Mesodermal cell (in vitro differentiated cells): ENCODE measurements at regions not wholly inside any gene's neighbourhood (a gene's known extent, or its start where the extent isn't known, plus 50 kb on each side); places are given as distances from the start of the nearest gene placed in this dataset.

Experiments used
- H3K27ac ChIP-seq: 2 replicates; pipeline ENCODE4 v1.7.0; 2013; ENCODE audit warnings: mild to moderate bottlenecking, low read depth, low read length, moderate library complexity; ENCODE audit not compliant: severe bottlenecking
- H3K36me3 ChIP-seq: 2 replicates; pipeline ENCODE4 v1.7.1; 2013; ENCODE audit warnings: mild to moderate bottlenecking, low read length, moderate library complexity; ENCODE audit not compliant: control insufficient read depth, insufficient read depth
- H3K4me1 ChIP-seq: one replicate; pipeline ENCODE4 v1.7.1; 2013; ENCODE audit warnings: mild to moderate bottlenecking, low read length; ENCODE audit not compliant: insufficient read depth, control insufficient read depth, poor library complexity, severe bottlenecking
- H3K4me3 ChIP-seq: 2 replicates; pipeline ENCODE4 v1.7.0; 2013; ENCODE audit warnings: low read length, control low read depth, mild to moderate bottlenecking; ENCODE audit not compliant: insufficient read depth, poor library complexity, severe bottlenecking; ENCODE audit errors: extremely low read depth
- H3K9me3 ChIP-seq: 2 replicates; pipeline ENCODE4 v1.7.1; 2013; ENCODE audit warnings: mild to moderate bottlenecking, low read length, moderate library complexity; ENCODE audit not compliant: control insufficient read depth
- WGBS, 2 experiments: methylation state at CpG; one replicate each; pipeline ENCODE4 v1.1.5; 2013; ENCODE audit warnings: missing lambda C conversion rate in 2 of 2; ENCODE audit not compliant: insufficient coverage in 2 of 2; 5-methylcytosine and 5-hydroxymethylcytosine counted together

- no CpG with 5 or more reads among the region's 1 CpG for WGBS, 2 experiments
- H3K4me3 ChIP-seq = no peak overlapping the region
- no peaks in the 10 kb centered on the region for H3K9me3 ChIP-seq
- H3K4me1 ChIP-seq = no peaks in the 10 kb centered on the region
- no peak overlapping the region for H3K27ac ChIP-seq
- no peaks in the 10 kb centered on the region for H3K36me3 ChIP-seq
Measured at GRCh38 chr3:66165660-66166059, 55.1 kb upstream of the SLC25A26 start.

GRCh38 chr3:66164155-66164554 lies 56.6 kb upstream of the SLC25A26 start:
- no peaks in the 10 kb centered on the region for H3K9me3 ChIP-seq
- H3K27ac ChIP-seq = no peak overlapping the region
- H3K4me1 ChIP-seq = no peaks in the 10 kb centered on the region
- H3K36me3 ChIP-seq = no peaks in the 10 kb centered on the region
- no peak overlapping the region for H3K4me3 ChIP-seq

- H3K27ac ChIP-seq = no peak overlapping the region
- H3K9me3 ChIP-seq = no peaks in the 10 kb centered on the region
- no peak overlapping the region for H3K4me3 ChIP-seq
Measured at GRCh38 chr3:66163222-66163621, 57.6 kb upstream of the SLC25A26 start.

GRCh38 chr3:66162766-66163165 lies 58.0 kb upstream of the SLC25A26 start:
- Histone ChIP-seq H3K9me3 (no peaks in the 10 kb centered on the region), H3K4me1 (no peaks in the 10 kb centered on the region), H3K27ac (no peak overlapping the region), H3K4me3 (no peak overlapping the region), H3K36me3 (no peaks in the 10 kb centered on the region)
- 81 to 100% methylated on average over 1 to 2 of the region's 3 CpGs for WGBS, 2 experiments

More at GRCh38 chr3:66163222-66163621, 57.6 kb upstream of the SLC25A26 start:
- WGBS, 2 experiments = 83 to 94% methylated on average over 2 to 3 of the region's 5 CpGs
- Histone ChIP-seq H3K4me1 (no peaks in the 10 kb centered on the region), H3K36me3 (no peaks in the 10 kb centered on the region)

GRCh38 chr3:66158933-66159683 lies 61.7 kb upstream of the SLC25A26 start:
- WGBS, 2 experiments = 94 to 96% methylated on average over 4 of the region's 5 CpGs
- H3K27ac ChIP-seq = no peak overlapping the region
- H3K4me3 ChIP-seq = no peak overlapping the region
- H3K36me3 ChIP-seq = no peaks in the 10 kb centered on the region
- no peaks in the 10 kb centered on the region for H3K9me3 ChIP-seq
- H3K4me1 ChIP-seq = peaks cover 5% of the 10 kb centered on the region

- 94 to 98% methylated on average over 3 to 6 of the region's 9 CpGs for WGBS, 2 experiments
- Histone ChIP-seq H3K36me3 (no peaks in the 10 kb centered on the region), H3K27ac (no peak overlapping the region), H3K4me1 (peaks cover 12% of the 10 kb centered on the region), H3K4me3 (no peak overlapping the region), H3K9me3 (no peaks in the 10 kb centered on the region)
Measured at GRCh38 chr3:66154444-66154861, 66.3 kb upstream of the SLC25A26 start.

- no peaks in the 10 kb centered on the region for H3K36me3 ChIP-seq
- 82 to 83% methylated on average over 21 to 24 of the region's 25 CpGs for WGBS, 2 experiments
- H3K4me3 ChIP-seq = no peak overlapping the region
- H3K27ac ChIP-seq = no peak overlapping the region
- H3K4me1 ChIP-seq = peaks cover 12% of the 10 kb centered on the region
- H3K9me3 ChIP-seq = no peaks in the 10 kb centered on the region
Measured at GRCh38 chr3:66153481-66154443, 67.0 kb upstream of the SLC25A26 start.

- H3K27ac ChIP-seq = no peak overlapping the region
- H3K4me1 ChIP-seq = peaks cover 12% of the 10 kb centered on the region
- H3K36me3 ChIP-seq = no peaks in the 10 kb centered on the region
- no peaks in the 10 kb centered on the region for H3K9me3 ChIP-seq
- H3K4me3 ChIP-seq = no peak overlapping the region
- 100% methylated on average over 1 of the region's 2 CpGs; no CpG with 5 or more reads in 1 of the 2 experiments for WGBS, 2 experiments
Measured at GRCh38 chr3:66152336-66152735, 68.5 kb upstream of the SLC25A26 start.

- Histone ChIP-seq H3K36me3 (no peaks in the 10 kb centered on the region), H3K4me1 (peaks cover 12% of the 10 kb centered on the region), H3K4me3 (no peak overlapping the region), H3K27ac (no peak overlapping the region), H3K9me3 (no peaks in the 10 kb centered on the region)
- 86 to 89% methylated on average over 1 to 4 of the region's 5 CpGs for WGBS, 2 experiments
Measured at GRCh38 chr3:66150977-66151376, 69.8 kb upstream of the SLC25A26 start.

- Histone ChIP-seq H3K36me3 (no peaks in the 10 kb centered on the region), H3K9me3 (no peaks in the 10 kb centered on the region), H3K4me3 (no peak overlapping the region), H3K27ac (no peak overlapping the region), H3K4me1 (peaks cover 8% of the 10 kb centered on the region)
- WGBS, 2 experiments = no CpG with 5 or more reads among the region's 1 CpG
Measured at GRCh38 chr3:66149269-66149668, 71.5 kb upstream of the SLC25A26 start.

- H3K9me3 ChIP-seq = no peaks in the 10 kb centered on the region
- H3K36me3 ChIP-seq = no peaks in the 10 kb centered on the region
- no peak overlapping the region for H3K27ac ChIP-seq
- H3K4me3 ChIP-seq = no peak overlapping the region
- no peaks in the 10 kb centered on the region for H3K4me1 ChIP-seq
Measured at GRCh38 chr3:66145408-66145733, 75.4 kb upstream of the SLC25A26 start.
